VCaP (cell line): ENCODE measurements at regions not wholly inside any gene's neighbourhood (a gene's known extent, or its start where the extent isn't known, plus 50 kb on each side); places are given as distances from the start of the nearest gene placed in this dataset.

Experiments used
- H3K27ac ChIP-seq: fragments of 450-650 bp; 2 replicates; pipeline ENCODE4 v1.5.1; 2017
- TF ChIP-seq, protein P1 (sequence below): fragments of 450-650 bp; conservative IDR thresholded peaks from 2 replicates; pipeline ENCODE4 v1.5.1; 2017; ENCODE audit warnings: mild to moderate bottlenecking, moderate library complexity

DNA sequence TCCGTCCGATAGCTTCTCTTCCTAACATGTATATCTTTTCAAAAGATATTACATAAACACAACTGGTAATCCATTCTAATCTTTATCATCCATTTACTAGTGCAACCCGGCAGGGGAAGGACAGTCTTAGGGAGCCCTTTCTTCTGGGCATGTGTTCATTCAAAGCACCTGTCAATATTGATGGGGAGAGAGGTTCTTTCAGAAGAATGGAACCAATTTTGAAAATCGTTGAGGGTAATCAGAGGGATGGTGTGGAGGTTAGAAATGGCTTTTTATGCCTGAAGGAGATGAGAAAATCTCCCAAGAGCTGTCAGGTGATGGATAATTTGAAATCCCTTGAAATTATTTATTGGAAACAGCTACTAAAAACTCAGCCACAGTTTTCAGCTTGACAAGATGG, 561.9 kb upstream of the DCC start:
- H3K27ac ChIP-seq = no peak overlapping the region
- TF ChIP-seq, protein P1, sequence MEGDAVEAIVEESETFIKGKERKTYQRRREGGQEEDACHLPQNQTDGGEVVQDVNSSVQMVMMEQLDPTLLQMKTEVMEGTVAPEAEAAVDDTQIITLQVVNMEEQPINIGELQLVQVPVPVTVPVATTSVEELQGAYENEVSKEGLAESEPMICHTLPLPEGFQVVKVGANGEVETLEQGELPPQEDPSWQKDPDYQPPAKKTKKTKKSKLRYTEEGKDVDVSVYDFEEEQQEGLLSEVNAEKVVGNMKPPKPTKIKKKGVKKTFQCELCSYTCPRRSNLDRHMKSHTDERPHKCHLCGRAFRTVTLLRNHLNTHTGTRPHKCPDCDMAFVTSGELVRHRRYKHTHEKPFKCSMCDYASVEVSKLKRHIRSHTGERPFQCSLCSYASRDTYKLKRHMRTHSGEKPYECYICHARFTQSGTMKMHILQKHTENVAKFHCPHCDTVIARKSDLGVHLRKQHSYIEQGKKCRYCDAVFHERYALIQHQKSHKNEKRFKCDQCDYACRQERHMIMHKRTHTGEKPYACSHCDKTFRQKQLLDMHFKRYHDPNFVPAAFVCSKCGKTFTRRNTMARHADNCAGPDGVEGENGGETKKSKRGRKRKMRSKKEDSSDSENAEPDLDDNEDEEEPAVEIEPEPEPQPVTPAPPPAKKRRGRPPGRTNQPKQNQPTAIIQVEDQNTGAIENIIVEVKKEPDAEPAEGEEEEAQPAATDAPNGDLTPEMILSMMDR = no peak

- no peak overlapping the region for H3K27ac ChIP-seq
- TF ChIP-seq, protein P1 = no peak
Observed at GRCh38 chr18:51789871-51790270, 550.1 kb upstream of the DCC start.

- no peak overlapping the region for H3K27ac ChIP-seq
- TF ChIP-seq, protein P1 = no peak
Observed at GRCh38 chr18:51801514-51801913, 538.5 kb upstream of the DCC start.

GRCh38 chr18:51802569-51803428, 537.2 kb upstream of the DCC start:
- no peak overlapping the region for H3K27ac ChIP-seq
- TF ChIP-seq, protein P1 = no peak

- H3K27ac ChIP-seq = no peak overlapping the region
Observed at GRCh38 chr18:51807336-51807735, 532.7 kb upstream of the DCC start.

GRCh38 chr18:51811883-51812282, 528.1 kb upstream of the DCC start:
- no peak overlapping the region for H3K27ac ChIP-seq
- TF ChIP-seq, protein P1 = no peak

More at GRCh38 chr18:51807336-51807735, 532.7 kb upstream of the DCC start:
- TF ChIP-seq, protein P1 = no peak

DNA sequence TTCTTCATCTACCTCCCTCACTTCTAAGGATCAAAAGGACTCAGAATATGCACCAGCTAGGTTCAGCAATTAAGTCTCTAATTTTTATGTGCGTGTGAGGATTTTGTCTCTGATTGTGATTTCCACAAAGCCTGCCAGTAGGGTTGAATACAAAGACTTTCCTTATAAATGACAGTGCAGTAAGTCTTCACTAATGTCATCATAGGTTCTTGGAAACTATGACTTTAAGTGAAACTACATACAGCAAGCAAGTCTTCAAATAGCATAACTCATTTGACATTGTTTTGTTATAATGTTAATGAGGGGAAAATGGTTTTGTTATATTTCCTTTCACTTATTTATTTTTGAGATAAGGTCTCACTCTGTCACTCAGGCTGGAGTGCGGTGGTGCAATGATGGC, 526.3 kb upstream of the DCC start:
- TF ChIP-seq, protein P1 = no peak
- no peak overlapping the region for H3K27ac ChIP-seq
